T-helper 2 cell (primary cell): ENCODE measurements at regions not wholly inside any gene's neighbourhood (a gene's known extent, or its start where the extent isn't known, plus 50 kb on each side); places are given as distances from the start of the nearest gene placed in this dataset.

Experiments
- DNase-seq, 5 experiments: peaks; one replicate each; pipeline versions ENCODE4 v3.0.0 to v3.0.0-alpha.2; 2012 to 2022

DNA sequence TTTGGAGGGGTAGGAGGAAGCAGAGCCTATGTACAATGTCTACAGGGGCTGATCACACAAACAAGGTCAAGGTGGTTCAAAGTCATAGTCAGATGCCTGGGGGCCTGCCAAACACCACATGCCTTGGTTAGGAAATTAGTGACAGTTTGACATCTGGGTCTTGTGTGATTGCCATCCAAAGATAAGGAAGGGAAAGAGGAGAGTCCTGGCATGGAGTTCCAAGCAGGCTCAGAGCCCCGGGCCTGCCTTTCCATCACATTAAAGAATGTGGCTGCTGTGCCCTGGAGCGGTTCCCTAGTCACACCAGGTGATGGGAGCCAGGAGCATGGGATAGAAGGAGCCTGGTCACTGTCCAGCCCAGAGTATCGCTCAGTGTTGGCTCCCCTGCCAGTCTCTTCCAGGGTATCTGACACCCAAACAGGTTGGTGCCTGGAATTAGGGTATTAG is 53.6 kb upstream of the BCL2L14 start:
- no peak for DNase-seq

DNA sequence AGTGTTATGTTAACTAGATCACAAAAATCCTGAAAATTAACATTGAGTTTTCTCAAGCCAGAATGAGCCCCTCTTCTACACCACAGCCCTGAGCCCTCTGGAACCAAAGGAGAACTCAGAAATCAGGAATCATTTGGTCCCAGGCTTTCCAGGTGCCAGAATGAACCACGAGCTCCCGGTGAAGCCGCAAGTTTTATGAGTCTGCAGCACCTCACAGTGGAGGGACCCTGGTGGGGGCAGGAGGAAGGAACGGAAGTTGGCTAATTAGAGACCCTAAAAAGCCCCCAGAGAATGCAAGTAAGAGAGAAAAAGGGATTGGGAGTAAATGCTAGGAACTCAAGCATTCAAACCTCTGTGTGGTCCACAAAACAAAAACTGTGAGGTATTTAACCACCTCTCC is 52.9 kb upstream of the BCL2L14 start:
- DNase-seq, result no peak

DNA sequence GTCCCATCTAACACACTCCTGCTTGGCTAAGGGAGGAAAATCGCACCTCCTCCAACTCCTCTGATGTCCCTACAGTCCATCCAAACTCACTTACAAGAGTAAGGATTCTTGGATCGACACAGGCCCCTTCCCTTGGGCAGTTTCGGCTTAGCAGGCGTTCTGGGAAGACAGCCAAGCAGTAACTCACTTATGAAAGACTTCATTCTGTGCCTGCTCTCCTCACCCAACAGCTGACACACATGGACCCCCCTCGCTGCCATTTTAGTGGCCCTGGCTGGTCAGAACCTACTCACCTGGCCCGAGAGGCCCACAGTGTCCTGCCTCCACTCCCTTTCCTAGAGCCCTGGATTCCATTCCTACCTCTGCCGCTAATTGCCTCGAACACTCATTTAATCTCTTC is 52.3 kb upstream of the BCL2L14 start:
- no peak for DNase-seq

DNA sequence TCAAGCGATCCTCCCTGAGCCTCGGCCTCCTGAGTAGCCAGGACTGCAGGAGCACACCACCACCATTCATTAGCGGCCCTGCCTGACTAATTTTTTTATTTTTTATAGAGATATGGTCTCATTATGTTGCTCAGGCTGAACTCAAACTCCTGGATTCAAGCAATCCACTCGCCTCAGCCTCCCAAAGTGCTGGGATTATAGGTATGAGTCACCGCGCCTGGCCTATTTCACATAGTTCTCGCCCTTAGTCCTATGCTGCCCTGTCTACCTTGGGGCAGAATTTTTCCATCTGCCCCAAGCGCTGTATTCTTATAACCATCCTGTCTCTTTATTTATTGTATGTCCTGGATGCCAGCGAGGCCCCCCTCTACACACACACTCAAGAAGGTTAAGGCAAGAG is 50.9 kb upstream of the BCL2L14 start:
- DNase-seq, result no peak

DNA sequence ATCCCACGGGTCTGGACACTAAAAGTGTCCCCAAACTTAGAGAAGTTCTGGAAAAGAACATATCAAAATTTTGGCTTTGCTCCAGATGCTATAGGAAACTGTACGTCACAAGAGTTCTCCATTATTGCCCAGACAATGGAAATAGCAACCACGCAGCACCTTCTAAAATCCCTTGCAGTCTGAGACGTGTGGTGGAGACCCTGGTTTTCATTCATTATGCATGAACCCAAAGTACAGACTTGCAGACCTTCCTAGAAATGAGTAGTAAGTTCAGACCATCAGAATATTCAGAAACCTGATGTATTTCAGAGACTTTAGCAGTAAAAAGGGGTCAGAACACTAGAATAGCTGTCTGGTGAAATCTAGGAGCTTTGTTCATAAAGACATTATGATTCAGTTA is 50.0 kb upstream of the BCL2L14 start:
- DNase-seq, result no peak
